B cell (primary cell): ENCODE measurements at regions not wholly inside any gene's neighbourhood (a gene's known extent, or its start where the extent isn't known, plus 50 kb on each side); places are given as distances from the start of the nearest gene placed in this dataset.

Source experiments
- ATAC-seq: fragments of 200-7000 bp; cut with Tn5 transposase; one replicate; pipeline ENCODE4 v1.10.0; 2021; ENCODE audit warnings: low read depth, mild to moderate bottlenecking, moderate number of reproducible peaks, moderate library complexity
- CTCF ChIA-PET: fragments of 350-600 bp; sonication (Branson Sonifier 250); formaldehyde crosslinking; loops from one replicate; lab custom pipeline; 2021; ENCODE audit warnings: antibody characterized with exemption, inconsistent platforms; lab: Charles Lee
- POLR2A ChIA-PET: fragments of 350-600 bp; sonication (Branson Sonifier 250); formaldehyde crosslinking; loops from one replicate; lab custom pipeline; 2021; ENCODE audit warnings: antibody characterized with exemption; lab: Charles Lee
- DNase-seq: peaks from one replicate; pipeline ENCODE4 v3.0.0; 2013
- H2AFZ ChIP-seq: 2 replicates; pipeline ENCODE4 v1.6.1; 2012; ENCODE audit warnings: mild to moderate bottlenecking, low read depth, low read length; ENCODE audit not compliant: insufficient read depth, poor library complexity, severe bottlenecking
- H3K27ac ChIP-seq, 2 donors: 1 replicate in 1 of 2; 2 replicates in 1 of 2; pipeline ENCODE4 v1.5.1; 2012 to 2013; ENCODE audit warnings: low read length in 2 of 2, mild to moderate bottlenecking in 2 of 2, moderate library complexity in 1 of 2
- H3K27me3 ChIP-seq, 4 experiments: fragments of 200-600 bp in 1 of 4; sonication (generic) in 1 of 4; replicated peaks in 1 of 4; 1 replicate in 2 of 4; 2 replicates in 2 of 4; pipeline versions ENCODE4 v1.6.1 to v1.7.0; 2013 to 2016; ENCODE audit warnings: low read length in 3 of 4, mild to moderate bottlenecking in 2 of 4, mixed read lengths in 1 of 4, moderate library complexity in 1 of 4; ENCODE audit not compliant: insufficient read depth in 4 of 4, control insufficient read depth in 3 of 4; ENCODE audit errors: control extremely low read depth in 1 of 4
- H3K36me3 ChIP-seq, 2 experiments: replicated peaks in 1 of 2; 1 replicate in 1 of 2; 2 replicates in 1 of 2; pipeline versions ENCODE4 v1.6.1 to v1.7.1; 2013; ENCODE audit warnings: low read length in 1 of 2; ENCODE audit not compliant: insufficient read depth in 2 of 2, control insufficient read depth in 1 of 2; ENCODE audit errors: control extremely low read depth in 1 of 2, extremely low read depth in 1 of 2
- H3K4me1 ChIP-seq, 2 donors: fragments of 200-600 bp in 1 of 2; sonication (generic) in 1 of 2; 1 replicate in 1 of 2; 2 replicates in 1 of 2; pipeline versions ENCODE4 v1.5.1 to v1.6.1; 2013 to 2017; ENCODE audit warnings: low read length in 2 of 2; ENCODE audit not compliant: control insufficient read depth in 2 of 2, insufficient read depth in 2 of 2
- H3K4me2 ChIP-seq: replicated peaks from 2 replicates; pipeline ENCODE3; 2012; ENCODE audit warnings: mild to moderate bottlenecking, low read depth, low read length; ENCODE audit not compliant: poor library complexity, severe bottlenecking
- H3K4me3 ChIP-seq, 5 experiments: fragments of 200-600 bp in 1 of 5; sonication (generic) in 1 of 5; 1 replicate in 3 of 5; 2 replicates in 2 of 5; pipeline versions ENCODE4 v1.5.1 to v1.7.0; 2011 to 2016; ENCODE audit warnings: low read length in 4 of 5, mild to moderate bottlenecking in 4 of 5, low read depth in 2 of 5, control low read depth in 1 of 5, moderate library complexity in 1 of 5; ENCODE audit not compliant: insufficient read depth in 1 of 5; ENCODE audit errors: control extremely low read depth in 1 of 5, extremely low read depth in 1 of 5
- H3K79me2 ChIP-seq: fragments of 200-600 bp; sonication (generic); one replicate; pipeline ENCODE4 v1.6.0; 2016; ENCODE audit warnings: low read length; ENCODE audit not compliant: control insufficient read depth, insufficient read depth
- H3K9ac ChIP-seq: fragments of 200-600 bp; sonication (generic); 2 replicates; pipeline ENCODE4 v1.6.1; 2017; ENCODE audit warnings: mild to moderate bottlenecking, low read length, moderate library complexity
- H3K9me3 ChIP-seq, 3 donors: one replicate each; pipeline versions ENCODE4 v1.6.1 to v1.7.1; 2013; ENCODE audit warnings: low read length in 2 of 3; ENCODE audit not compliant: control insufficient read depth in 2 of 3, insufficient read depth in 1 of 3; ENCODE audit errors: control extremely low read depth in 1 of 3
- H4K20me1 ChIP-seq: 2 replicates; pipeline ENCODE4 v1.6.0; 2012; ENCODE audit warnings: mild to moderate bottlenecking, low read length; ENCODE audit not compliant: insufficient read depth, control insufficient read depth, poor library complexity, severe bottlenecking
- H3K27ac Mint-ChIP-seq: one replicate; pipeline ENCODE4 v1.8.0; 2021; ENCODE audit warnings: mixed read lengths
- H3K27me3 Mint-ChIP-seq: one replicate; pipeline ENCODE4 v1.8.0; 2021; ENCODE audit warnings: mixed read lengths
- H3K4me1 Mint-ChIP-seq: one replicate; pipeline ENCODE4 v1.8.0; 2021; ENCODE audit warnings: mixed read lengths
- H3K4me3 Mint-ChIP-seq: one replicate; pipeline ENCODE4 v1.8.0; 2021; ENCODE audit warnings: mixed read lengths
- H3K9me3 Mint-ChIP-seq: one replicate; pipeline ENCODE4 v1.8.0; 2022; ENCODE audit warnings: mixed read lengths; ENCODE audit not compliant: insufficient read depth
- CTCF ChIP-seq: fragments of 200-600 bp; IDR thresholded peaks from one replicate; pipeline ENCODE4 v1.8.0; 2022; ENCODE audit warnings: antibody characterized with exemption, mild to moderate bottlenecking
- EZH2 ChIP-seq: IDR thresholded peaks from 2 replicates; pipeline ENCODE4 v1.6.1; 2012; ENCODE audit warnings: borderline replicate concordance, low read depth, mild to moderate bottlenecking, moderate library complexity, low read length; ENCODE audit not compliant: insufficient read depth, poor library complexity, severe bottlenecking
- WGBS: methylation state at CpG from one replicate; pipeline ENCODE4 v1.1.5; 2013; ENCODE audit warnings: missing lambda C conversion rate; ENCODE audit not compliant: insufficient coverage; 5-methylcytosine and 5-hydroxymethylcytosine counted together
- intact Hi-C: fragments of 100-400 bp; cut with micrococcal nuclease; formaldehyde crosslinking; loops from one replicate; pipeline ENCODE4 v1.10.0; 2022

- DNase-seq (no peak), ATAC-seq (no peak)
- no peak overlapping the region for H3K4me3 ChIP-seq
- H3K9me3 Mint-ChIP-seq: peaks cover 2% of the 10 kb centered on the region
- no peaks in the 10 kb centered on the region for H3K36me3 ChIP-seq
- intact Hi-C loops: no loop called here
- H3K9ac ChIP-seq: no peak overlapping the region
- no peaks in the 10 kb centered on the region for H3K79me2 ChIP-seq
- H3K4me1 ChIP-seq: no peaks in the 10 kb centered on the region
- H3K4me2 ChIP-seq: no peak overlapping the region
- no peak for TF ChIP-seq EZH2
- TF ChIP-seq CTCF: no peak
- H3K4me1 Mint-ChIP-seq: no peaks in the 10 kb centered on the region
- no peak overlapping the region for H3K27ac ChIP-seq
- H4K20me1 ChIP-seq: no peaks in the 10 kb centered on the region
- H3K4me3 Mint-ChIP-seq: no peak overlapping the region
- H2AFZ ChIP-seq: no peak overlapping the region
- no peak overlapping the region for H3K27ac Mint-ChIP-seq
- H3K9me3 ChIP-seq: no peaks in the 10 kb centered on the region
- CTCF ChIA-PET: no interaction called here
- WGBS: no CpG with 5 or more reads among the region's 3 CpGs
- POLR2A ChIA-PET: no interaction called here
- no peaks in the 10 kb centered on the region for H3K27me3 Mint-ChIP-seq
- no peaks in the 10 kb centered on the region for H3K27me3 ChIP-seq
Measured at GRCh38 chr18:65995206-65995605, 244.4 kb downstream of the CDH7 start.

- Histone ChIP-seq H3K79me2 (no peaks in the 10 kb centered on the region), H3K9me3 (no peaks in the 10 kb centered on the region), H3K27ac (no peak overlapping the region), H3K4me3 (no peak overlapping the region), H3K36me3 (no peaks in the 10 kb centered on the region), H3K9ac (no peak overlapping the region), H2AFZ (no peak overlapping the region), H3K4me2 (no peak overlapping the region), H4K20me1 (no peaks in the 10 kb centered on the region), H3K27me3 (no peaks in the 10 kb centered on the region), H3K4me1 (no peaks in the 10 kb centered on the region)
- no peak for TF ChIP-seq EZH2
- no peak for TF ChIP-seq CTCF
- Mint-ChIP-seq H3K27ac (no peak overlapping the region), H3K9me3 (peaks cover 2% of the 10 kb centered on the region), H3K4me1 (no peaks in the 10 kb centered on the region), H3K27me3 (no peaks in the 10 kb centered on the region), H3K4me3 (no peak overlapping the region)
- ATAC-seq (no peak), DNase-seq (no peak)
- POLR2A ChIA-PET: no interaction called here
- intact Hi-C loops: no loop called here
- CTCF ChIA-PET: no interaction called here
- no CpG with 5 or more reads among the region's 2 CpGs for WGBS
Measured at GRCh38 chr18:65994302-65994701, 243.5 kb downstream of the CDH7 start.
